T47D (cell line): ENCODE measurements at regions not wholly inside any gene's neighbourhood (a gene's known extent, or its start where the extent isn't known, plus 50 kb on each side); places are given as distances from the start of the nearest gene placed in this dataset.

Experiments
- DNase-seq, 2 experiments: peaks; one replicate each; pipeline versions ENCODE4 v3.0.0 to v3.0.0-alpha.2; 2011 to 2012; ENCODE audit warnings: low read depth in 1 of 2, low spot score in 1 of 2
- JUND ChIP-seq: IDR thresholded peaks from 2 replicates; pipeline ENCODE4 v1.6.1; 2012; ENCODE audit warnings: low read depth
- in situ Hi-C: cut with HindIII; loops from 2 replicates; pipeline ENCODE4 v1.10.0; 2016; ENCODE audit warnings: low sequenced_read_pairs, low pct_unique_long_range_greater_than_20kb

- no peak for DNase-seq
- in situ Hi-C loops, result no loop called here
- no peak for TF ChIP-seq JUND
These were observed 92.8 kb upstream of the NMNAT3 start for GRCh38 chr3:139770577-139770976.

- no peak for DNase-seq
- in situ Hi-C loops, result no loop called here
- no peak for TF ChIP-seq JUND
These were observed 92.0 kb upstream of the NMNAT3 start for GRCh38 chr3:139769796-139770195.

- in situ Hi-C loops, result no loop called here
- no peak for DNase-seq
- no peak for TF ChIP-seq JUND
These were observed 87.2 kb upstream of the NMNAT3 start for GRCh38 chr3:139764936-139765335.

GRCh38 chr3:139764069-139764905 lies 86.5 kb upstream of the NMNAT3 start:
- DNase-seq, result no peak
- TF ChIP-seq JUND, result no peak
- in situ Hi-C loops, result no loop called here

- in situ Hi-C loops, result no loop called here
- DNase-seq, result no peak
- TF ChIP-seq JUND, result no peak
These were observed 84.5 kb upstream of the NMNAT3 start for GRCh38 chr3:139762302-139762701.

GRCh38 chr3:139759470-139759869 lies 81.7 kb upstream of the NMNAT3 start:
- TF ChIP-seq JUND, result no peak

GRCh38 chr3:139758654-139759291 lies 81.0 kb upstream of the NMNAT3 start:
- no peak for DNase-seq
- no peak for TF ChIP-seq JUND
- in situ Hi-C loops, result no loop called here

More at GRCh38 chr3:139759470-139759869, 81.7 kb upstream of the NMNAT3 start:
- in situ Hi-C loops, result no loop called here
- DNase-seq, result no peak

- no peak for DNase-seq
- no peak for TF ChIP-seq JUND
- in situ Hi-C loops, result no loop called here
These were observed 79.8 kb upstream of the NMNAT3 start for GRCh38 chr3:139757448-139758030.

- in situ Hi-C loops, result no loop called here
- no peak for TF ChIP-seq JUND
- DNase-seq, result no peak
These were observed 78.8 kb upstream of the NMNAT3 start for GRCh38 chr3:139756529-139757103.

GRCh38 chr3:139755551-139755950 lies 77.8 kb upstream of the NMNAT3 start:
- in situ Hi-C loops, result no loop called here
- no peak for DNase-seq
- no peak for TF ChIP-seq JUND

- TF ChIP-seq JUND, result no peak
- DNase-seq, result no peak
- in situ Hi-C loops, result no loop called here
These were observed 74.0 kb upstream of the NMNAT3 start for GRCh38 chr3:139751789-139752188.

GRCh38 chr3:139746481-139746880 lies 68.7 kb upstream of the NMNAT3 start:
- TF ChIP-seq JUND, result no peak
- in situ Hi-C loops, result no loop called here
- no peak for DNase-seq

- DNase-seq, result no peak
- TF ChIP-seq JUND, result no peak
- in situ Hi-C loops, result no loop called here
These were observed 68.1 kb upstream of the NMNAT3 start for GRCh38 chr3:139745831-139746230.
